GM19351 (cell line): ENCODE measurements at regions not wholly inside any gene's neighbourhood (a gene's known extent, or its start where the extent isn't known, plus 50 kb on each side); places are given as distances from the start of the nearest gene placed in this dataset.
"Not testable (repeated sequence)": the region's sequence is repeated elsewhere in the genome, so short reads cannot be mapped to it uniquely, and the experiment has no call there.

Source experiments
- ATAC-seq: cut with Tn5 transposase; IDR thresholded peaks from one replicate; pipeline ENCODE4 v1.9.1; 2021; ENCODE audit warnings: mild to moderate bottlenecking, moderate library complexity; ENCODE audit not compliant: unreplicated experiment

DNA sequence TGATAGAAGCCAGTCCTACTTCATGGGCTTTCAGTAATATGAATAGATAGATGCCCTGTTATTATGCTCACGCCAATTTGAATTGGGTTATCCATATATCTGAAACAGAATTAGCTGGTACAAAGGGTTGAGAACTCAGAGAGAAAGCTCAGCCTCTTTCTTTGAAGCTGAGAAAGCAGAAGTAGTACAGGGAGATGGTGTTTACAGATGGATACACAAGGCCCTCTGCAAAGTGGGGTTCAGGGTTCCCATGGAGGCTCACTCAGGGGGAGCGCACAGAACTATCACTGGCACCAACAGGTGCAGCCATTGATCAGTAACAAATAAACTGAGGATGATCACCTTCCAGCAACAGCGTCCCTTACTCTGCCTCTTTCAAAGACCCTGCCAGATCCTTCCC is 349.7 kb downstream of the ICE1 start:
- no peak for ATAC-seq

- no peak for ATAC-seq
These were observed 348.3 kb downstream of the ICE1 start for GRCh38 chr5:5770825-5771224.

DNA sequence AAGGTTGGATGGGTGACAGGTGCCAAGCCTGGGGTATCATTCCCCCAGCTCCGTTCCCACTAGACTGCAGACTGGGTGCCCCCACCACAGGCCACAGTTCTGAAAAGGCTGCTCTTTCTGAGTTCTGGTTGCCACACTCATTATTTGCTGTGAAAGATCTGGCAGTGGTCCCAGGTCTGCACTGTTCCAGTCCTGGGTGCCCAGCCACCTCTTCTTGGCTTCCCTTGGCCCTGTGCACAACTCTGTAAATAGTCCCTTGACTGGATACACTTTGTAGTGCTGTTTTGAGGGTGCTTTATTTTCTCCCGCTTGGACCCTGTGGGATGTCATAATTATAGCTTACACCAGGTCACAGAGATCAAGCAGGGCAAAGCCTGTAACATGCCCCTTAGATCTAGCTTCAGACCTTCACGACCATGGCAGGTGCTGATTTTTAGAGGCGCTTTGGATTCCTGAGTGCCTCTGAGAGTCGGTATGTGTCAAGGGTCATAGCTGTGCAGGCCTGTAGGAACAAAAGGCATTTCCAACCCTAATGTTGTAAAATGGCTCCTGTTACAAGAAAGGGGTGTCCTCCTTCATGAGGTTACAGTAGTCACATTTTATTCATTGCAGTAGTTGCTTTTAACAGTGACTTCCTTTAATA is 344.9 kb downstream of the ICE1 start:
- no peak for ATAC-seq

DNA sequence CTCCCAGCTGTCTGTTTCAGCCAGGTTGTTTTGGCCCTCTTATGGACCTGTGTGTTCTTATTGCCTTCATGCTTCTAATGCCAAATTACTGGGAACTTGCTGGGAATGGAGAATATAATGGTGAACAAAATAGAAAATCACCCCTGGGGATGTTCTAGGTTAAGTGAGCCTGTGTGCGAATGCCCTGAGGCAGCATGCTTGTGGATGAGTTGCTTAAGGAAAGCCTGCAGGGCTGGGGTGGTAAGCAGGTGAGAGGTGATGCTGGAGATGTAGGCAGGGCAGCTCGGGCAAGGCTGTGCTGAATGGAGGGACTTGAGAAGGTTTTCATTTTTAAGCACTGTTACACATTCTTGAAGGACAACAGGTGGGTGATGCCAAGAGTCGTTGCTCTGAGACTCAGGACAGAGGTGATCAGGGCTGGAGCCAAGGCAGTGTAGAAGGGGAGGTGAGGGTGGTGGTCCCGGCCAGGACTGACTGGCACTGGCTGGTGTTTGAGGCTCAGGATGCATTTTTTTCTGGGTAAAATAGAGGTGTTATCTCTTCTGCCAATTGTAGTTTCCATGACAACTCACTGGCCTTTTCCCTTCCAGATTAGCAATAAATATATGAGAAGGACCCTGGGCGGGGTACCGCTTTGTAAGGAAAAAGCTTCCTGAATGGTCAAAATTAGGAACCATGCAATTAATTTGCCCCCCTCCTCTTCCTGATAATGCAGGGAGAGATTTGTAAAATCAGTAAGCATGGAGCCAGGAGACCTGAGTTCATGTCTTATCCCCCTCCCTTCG is 342.8 kb downstream of the ICE1 start:
- ATAC-seq: no peak

- no peak for ATAC-seq
These were observed 341.8 kb downstream of the ICE1 start for GRCh38 chr5:5764246-5764645.

- ATAC-seq: no peak
These were observed 334.3 kb downstream of the ICE1 start for GRCh38 chr5:5756762-5757161.

- ATAC-seq: peak; percentile 37
These were observed 333.4 kb downstream of the ICE1 start for GRCh38 chr5:5755888-5756287.

DNA sequence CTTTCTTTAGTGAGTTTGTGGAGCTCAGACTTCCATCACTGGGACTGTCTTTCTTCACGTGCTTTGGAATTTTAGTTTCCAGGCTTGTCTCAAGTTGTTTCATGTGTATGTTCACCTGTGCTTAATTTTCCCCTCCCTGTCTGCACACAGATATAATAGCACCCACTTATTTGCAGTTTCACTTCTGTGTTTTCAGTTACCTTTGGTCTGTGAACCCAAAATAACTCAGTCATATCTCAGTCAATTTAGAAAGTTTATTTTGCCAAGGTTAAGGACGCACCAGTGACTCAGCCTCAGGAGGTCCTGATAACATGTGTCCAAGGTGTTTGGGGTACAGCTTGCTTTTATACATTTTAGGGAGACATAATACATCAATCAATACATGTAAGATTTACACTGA is 330.4 kb downstream of the ICE1 start:
- peak; percentile 71 for ATAC-seq

DNA sequence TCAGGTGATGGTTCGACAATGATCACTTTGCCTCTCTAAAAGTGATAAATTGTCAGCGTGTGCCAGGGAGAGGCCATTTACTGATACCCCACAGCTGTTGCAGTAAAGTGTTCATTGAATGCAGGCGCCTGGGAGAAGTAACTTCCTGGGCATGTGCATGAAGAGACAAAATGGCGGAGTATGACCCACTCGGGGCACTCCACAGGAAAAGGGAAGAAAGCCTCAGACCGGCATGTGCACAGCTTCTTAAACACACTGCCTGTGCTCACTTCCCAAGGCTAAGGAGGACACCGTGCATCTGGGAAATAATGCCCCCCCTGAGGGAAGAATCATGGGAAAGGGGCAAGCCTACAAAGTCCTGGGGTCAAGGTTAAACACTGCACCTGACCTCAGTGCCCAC is 329.5 kb downstream of the ICE1 start:
- ATAC-seq: no peak

GRCh38 chr5:5751498-5751897 is 329.0 kb downstream of the ICE1 start:
- ATAC-seq: peak; percentile 47

DNA sequence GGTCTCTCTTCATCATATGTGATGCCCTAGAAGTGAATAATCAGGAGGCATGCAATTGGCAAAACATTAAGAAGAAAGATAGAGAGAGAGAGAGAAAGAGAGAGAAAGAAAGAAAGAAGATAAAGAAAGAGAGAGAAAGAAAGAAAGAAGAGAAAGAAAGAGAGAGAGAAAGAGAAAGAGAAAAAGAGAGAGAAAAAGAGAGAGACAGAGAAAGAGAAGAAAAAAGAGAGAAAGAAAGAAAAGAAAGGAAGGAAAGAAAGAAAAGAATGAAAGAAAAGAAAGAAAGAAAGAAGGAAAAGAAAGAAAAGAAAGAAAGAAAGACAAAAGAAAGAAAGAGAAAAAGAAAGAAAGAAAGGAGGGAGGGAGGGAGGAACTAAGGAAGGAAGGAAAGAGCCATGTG is 318.9 kb downstream of the ICE1 start:
- ATAC-seq: no peak

DNA sequence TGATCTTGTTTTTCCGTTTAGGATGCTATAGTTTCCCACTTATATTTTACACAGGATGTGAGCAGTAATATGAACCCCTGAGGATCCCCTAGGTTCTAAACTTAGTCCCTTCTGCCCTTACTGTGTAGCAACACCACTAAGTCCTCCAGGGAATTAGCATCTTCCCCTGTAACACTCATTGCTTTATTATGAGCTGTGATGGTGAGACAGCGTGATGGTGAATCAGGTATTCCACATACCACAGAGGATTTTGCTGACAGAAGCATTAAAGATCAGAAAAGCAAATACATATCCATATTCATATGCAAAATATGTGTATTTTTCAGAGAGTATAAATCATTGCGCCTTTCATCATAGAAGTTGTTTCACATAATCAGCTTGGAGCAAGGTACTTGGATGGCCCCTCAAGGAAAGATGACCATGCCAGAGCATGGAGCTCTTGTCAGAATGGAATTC is 317.0 kb downstream of the ICE1 start:
- peak; percentile 22 for ATAC-seq

DNA sequence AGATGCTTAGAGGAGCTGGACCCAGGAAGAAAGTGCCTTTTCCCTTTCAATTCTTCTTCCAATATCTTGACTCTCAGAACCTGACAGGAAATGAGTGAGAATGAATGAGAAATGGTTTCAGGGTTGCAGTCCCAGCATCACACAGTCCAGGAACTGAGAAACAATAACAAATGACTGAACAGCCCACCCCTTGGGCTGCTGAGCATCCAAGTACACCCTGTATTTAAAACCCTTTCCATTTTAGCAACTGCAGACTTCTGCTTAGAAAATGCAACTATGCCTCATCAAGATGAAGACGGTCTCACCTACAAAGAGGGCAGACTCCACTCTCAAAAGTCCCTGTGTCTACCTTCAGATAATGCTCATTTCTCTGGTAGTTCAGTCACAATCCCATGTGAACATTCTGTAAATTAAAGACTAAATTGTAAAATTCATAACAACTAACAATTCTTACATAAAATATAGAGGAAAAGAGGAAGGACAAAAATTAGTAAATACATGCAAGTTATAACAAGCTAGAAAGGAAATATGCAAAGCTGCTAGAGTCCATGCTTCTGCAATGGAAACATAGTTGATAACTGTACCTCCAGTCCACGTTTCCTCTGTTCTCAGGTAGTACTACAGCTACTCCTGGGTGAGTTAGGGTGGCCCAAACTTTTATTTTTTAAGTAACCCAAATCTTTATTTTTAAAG is 316.5 kb downstream of the ICE1 start:
- peak; percentile 77 for ATAC-seq

DNA sequence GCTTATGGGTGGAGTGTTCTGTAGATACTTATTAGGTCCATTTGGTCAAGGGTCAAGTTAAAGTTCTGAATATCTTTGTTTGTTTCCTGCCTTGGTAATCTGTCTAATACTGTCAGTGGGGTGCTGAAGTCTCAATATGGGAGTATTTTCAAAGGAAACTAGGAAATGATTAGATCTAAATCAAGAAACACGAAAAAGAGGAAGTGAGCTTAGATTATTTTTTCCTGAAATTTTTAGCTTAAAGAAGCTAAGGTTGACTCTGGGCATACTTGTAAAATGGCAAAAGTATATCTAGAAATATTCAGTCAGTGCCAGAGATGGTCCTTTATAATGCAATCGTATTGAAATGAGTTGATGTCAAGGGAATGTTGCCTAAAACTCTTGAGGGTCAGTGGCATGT is 313.5 kb downstream of the ICE1 start:
- no peak for ATAC-seq

GRCh38 chr5:5733058-5733457 is 310.6 kb downstream of the ICE1 start:
- ATAC-seq: not testable (repeated sequence)

GRCh38 chr5:5726401-5726800 is 303.9 kb downstream of the ICE1 start:
- no peak for ATAC-seq

DNA sequence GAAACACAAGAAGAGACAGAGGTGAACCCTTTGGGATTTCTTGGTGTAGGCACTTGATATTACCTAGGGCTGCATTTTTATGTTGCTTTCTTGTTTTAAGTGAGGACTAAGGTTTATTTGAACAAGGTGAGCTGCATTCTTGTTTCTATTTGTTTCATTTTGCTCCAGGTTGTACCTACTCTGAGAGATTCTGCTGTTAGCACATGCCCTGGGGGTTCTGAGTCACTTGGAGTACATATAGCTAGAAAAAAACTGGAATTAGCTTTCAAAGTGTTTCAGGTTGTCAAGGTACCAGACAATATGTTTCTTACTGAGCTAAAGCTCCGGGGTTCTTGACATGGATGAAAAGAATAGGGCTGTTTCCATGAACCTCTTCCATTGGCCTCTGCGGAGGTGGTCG is 299.4 kb downstream of the ICE1 start:
- ATAC-seq: no peak

- no peak for ATAC-seq
These were observed 296.8 kb downstream of the ICE1 start for GRCh38 chr5:5719292-5719691.

DNA sequence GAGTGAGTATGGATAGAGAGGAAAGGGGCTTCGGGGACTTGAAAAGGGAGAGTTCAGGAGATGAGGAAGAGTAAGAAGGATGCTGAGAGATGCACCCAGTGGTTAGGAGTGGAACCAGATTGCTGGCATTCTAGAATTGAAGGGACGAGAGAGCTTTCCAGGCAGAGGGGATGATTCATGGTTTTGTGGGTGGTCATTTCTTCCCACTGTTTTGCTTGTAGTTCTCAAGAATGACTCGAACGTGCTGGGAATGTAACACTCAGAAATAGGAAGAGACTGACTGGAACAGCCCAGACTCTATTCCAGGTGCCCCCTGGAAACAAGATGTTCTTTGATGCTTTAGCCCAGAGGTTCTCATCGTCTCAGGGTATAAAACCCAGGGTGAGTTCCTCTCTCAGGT is 294.2 kb downstream of the ICE1 start:
- ATAC-seq: no peak

DNA sequence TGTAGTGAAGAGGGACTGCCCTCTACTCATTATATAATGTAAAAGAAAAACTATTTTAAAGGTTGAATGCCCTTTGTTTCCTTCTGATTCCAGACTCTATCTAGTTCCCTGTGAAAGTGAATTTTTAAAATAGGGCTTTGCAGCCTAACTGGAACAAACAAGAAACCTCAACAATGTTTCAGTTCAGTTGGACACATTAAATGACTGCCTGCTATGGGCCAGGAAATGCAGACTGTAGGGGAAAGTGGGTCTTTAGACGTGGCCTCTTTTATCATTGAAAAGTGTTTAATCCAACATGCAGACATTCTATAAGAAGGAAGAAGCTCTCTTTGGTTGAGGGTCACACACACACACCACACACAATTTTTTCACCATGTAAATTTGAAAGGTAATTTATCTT is 289.1 kb downstream of the ICE1 start:
- ATAC-seq: no peak

DNA sequence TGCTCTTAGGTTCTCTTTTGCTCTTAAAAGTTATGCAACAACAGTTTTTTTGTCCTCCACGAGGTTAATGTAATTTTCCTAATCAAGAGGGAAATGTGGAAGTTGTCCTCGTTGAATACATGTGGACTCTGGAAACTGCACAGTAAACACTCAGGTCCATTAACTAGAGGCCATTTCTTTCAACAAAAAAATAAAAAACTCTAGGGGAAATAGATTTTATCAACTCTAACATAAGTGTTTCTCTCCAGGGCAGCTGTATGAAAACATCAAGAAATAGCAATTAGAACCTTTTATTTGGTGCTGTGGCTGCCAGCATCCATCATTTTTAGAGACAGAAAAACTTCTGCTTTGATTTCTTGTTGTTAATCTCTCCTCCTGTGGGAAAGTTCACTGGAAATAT is 288.6 kb downstream of the ICE1 start:
- ATAC-seq: no peak

DNA sequence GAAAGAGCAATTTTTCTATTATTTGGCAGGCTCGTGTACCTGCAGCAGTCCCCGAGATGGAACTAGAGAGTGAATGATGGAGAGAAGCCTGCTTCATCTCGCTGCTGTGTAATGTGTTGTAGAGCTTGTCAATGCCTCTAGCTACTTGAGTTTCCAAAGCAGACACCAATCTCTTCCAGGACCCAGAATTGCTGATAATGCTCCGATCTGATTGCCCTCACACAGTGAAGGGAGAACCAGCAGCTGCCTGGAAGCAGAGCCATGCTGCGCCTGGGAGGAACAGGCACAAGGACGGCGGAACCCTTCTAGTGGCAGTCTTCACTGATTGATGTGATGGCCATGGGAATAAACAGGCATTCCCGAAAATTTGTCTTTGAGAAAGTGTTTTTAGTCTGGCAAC is 288.0 kb downstream of the ICE1 start:
- ATAC-seq: no peak
